Gastrocnemius medialis (tissue), 4 donors: ENCODE measurements at regions not wholly inside any gene's neighbourhood (a gene's known extent, or its start where the extent isn't known, plus 50 kb on each side); places are given as distances from the start of the nearest gene placed in this dataset.

Experiments used
- ATAC-seq, 2 donors: fragments of 150-250 bp; one replicate each; pipeline ENCODE4 v1.9.1; 2016
- DNase-seq, 2 donors: peaks; one replicate each; pipeline ENCODE4 v3.0.0-alpha.2; 2019
- H3K27ac ChIP-seq, 4 donors: fragments of 200-600 bp; sonication (generic); 1 replicate in 1 of 4; 2 replicates in 3 of 4; pipeline ENCODE4 v1.5.1; 2016 to 2018; ENCODE audit warnings: mild to moderate bottlenecking in 2 of 4, moderate library complexity in 1 of 4
- H3K27me3 ChIP-seq, 3 donors: fragments of 200-600 bp; sonication (generic) in 2 of 3; 1 replicate in 1 of 3; 2 replicates in 2 of 3; pipeline versions ENCODE4 v1.5.1 to v1.6.0; 2016 to 2019; ENCODE audit warnings: mild to moderate bottlenecking in 1 of 3, moderate library complexity in 1 of 3
- H3K36me3 ChIP-seq, 2 donors: fragments of 200-600 bp; sonication (generic) in 1 of 2; one replicate each; pipeline ENCODE4 v1.5.1; 2017 to 2018
- H3K4me1 ChIP-seq, 2 donors: fragments of 200-600 bp; sonication (generic) in 1 of 2; one replicate each; pipeline ENCODE4 v1.5.1; 2016 to 2017; ENCODE audit warnings: mild to moderate bottlenecking in 2 of 2
- H3K4me3 ChIP-seq, 4 donors: fragments of 200-600 bp; sonication (generic) in 3 of 4; 1 replicate in 1 of 4; 2 replicates in 3 of 4; pipeline ENCODE4 v1.5.1; 2016 to 2019; ENCODE audit warnings: mild to moderate bottlenecking in 2 of 4
- H3K9me3 ChIP-seq, 3 donors: fragments of 200-600 bp; sonication (generic) in 2 of 3; 1 replicate in 1 of 3; 2 replicates in 2 of 3; pipeline ENCODE4 v1.5.1; 2016 to 2019
- POLR2A ChIP-seq, 2 donors: fragments of 450-650 bp; IDR thresholded peaks; one replicate each; pipeline ENCODE4 v1.6.1; 2017; ENCODE audit warnings: antibody characterized with exemption in 2 of 2, mild to moderate bottlenecking in 2 of 2, moderate library complexity in 2 of 2
- in situ Hi-C, 4 donors: fragments of 200-750 bp; cut with MboI; loops; one replicate each; pipeline versions ENCODE4 v1.15.0 to v1.8.0; 2017; ENCODE audit warnings: low sequenced_read_pairs in 4 of 4
- intact Hi-C: fragments of 100-400 bp; cut with DNase I; formaldehyde crosslinking; loops from one replicate; pipeline ENCODE4 v1.15.1; 2023; ENCODE audit warnings: low total_unique reads
- TF ChIP-seq, protein P1 (sequence below), 5 experiments: fragments of 450-650 bp in 3 of 5; fragments of 200-600 bp in 2 of 5; sonication (generic) in 2 of 5; IDR thresholded peaks in 4 of 5; conservative IDR thresholded peaks in 1 of 5; 1 replicate in 4 of 5; 2 replicates in 1 of 5; pipeline ENCODE4 v1.5.1; 2016 to 2019; ENCODE audit warnings: antibody characterized with exemption in 5 of 5, mild to moderate bottlenecking in 3 of 5, moderate library complexity in 3 of 5

DNA sequence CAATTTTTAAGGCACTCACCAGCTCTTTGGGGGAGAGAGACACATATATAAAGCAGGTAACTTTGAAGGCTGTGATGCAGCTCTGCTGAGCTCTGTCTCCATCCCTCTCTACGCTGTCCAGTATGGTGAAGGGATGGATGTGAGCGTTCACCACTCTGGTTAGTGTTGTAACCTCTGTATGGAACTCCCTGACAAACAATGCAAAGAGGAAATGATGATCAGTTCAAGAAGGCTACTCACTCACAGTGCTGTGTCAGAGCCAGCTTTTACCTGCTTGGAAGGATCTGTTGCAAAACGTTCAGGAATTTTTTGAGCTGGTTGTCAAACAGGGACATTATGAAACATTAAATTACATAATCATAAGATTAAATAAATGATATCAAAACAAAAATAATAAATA is 90.8 kb upstream of the SLC10A2 start:
- H3K4me3 ChIP-seq = no peak overlapping the region
- in situ Hi-C loops (no loop called here), intact Hi-C loops (no loop called here)
- no peak overlapping the region for H3K27ac ChIP-seq
- ATAC-seq (no peak), DNase-seq (no peak)
- H3K27me3 ChIP-seq = no peaks in the 10 kb centered on the region
- no peaks in the 10 kb centered on the region for H3K9me3 ChIP-seq
- H3K4me1 ChIP-seq = no peaks in the 10 kb centered on the region
- no peaks in the 10 kb centered on the region for H3K36me3 ChIP-seq
- TF ChIP-seq POLR2A (IDR thresholded peaks at IDR 0.05) = no peak
- TF ChIP-seq, protein P1, sequence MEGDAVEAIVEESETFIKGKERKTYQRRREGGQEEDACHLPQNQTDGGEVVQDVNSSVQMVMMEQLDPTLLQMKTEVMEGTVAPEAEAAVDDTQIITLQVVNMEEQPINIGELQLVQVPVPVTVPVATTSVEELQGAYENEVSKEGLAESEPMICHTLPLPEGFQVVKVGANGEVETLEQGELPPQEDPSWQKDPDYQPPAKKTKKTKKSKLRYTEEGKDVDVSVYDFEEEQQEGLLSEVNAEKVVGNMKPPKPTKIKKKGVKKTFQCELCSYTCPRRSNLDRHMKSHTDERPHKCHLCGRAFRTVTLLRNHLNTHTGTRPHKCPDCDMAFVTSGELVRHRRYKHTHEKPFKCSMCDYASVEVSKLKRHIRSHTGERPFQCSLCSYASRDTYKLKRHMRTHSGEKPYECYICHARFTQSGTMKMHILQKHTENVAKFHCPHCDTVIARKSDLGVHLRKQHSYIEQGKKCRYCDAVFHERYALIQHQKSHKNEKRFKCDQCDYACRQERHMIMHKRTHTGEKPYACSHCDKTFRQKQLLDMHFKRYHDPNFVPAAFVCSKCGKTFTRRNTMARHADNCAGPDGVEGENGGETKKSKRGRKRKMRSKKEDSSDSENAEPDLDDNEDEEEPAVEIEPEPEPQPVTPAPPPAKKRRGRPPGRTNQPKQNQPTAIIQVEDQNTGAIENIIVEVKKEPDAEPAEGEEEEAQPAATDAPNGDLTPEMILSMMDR (IDR thresholded peaks at IDR 0.05 in 4 of 5, conservative IDR thresholded peaks at IDR 0.05 in 1 of 5) = no peak

DNA sequence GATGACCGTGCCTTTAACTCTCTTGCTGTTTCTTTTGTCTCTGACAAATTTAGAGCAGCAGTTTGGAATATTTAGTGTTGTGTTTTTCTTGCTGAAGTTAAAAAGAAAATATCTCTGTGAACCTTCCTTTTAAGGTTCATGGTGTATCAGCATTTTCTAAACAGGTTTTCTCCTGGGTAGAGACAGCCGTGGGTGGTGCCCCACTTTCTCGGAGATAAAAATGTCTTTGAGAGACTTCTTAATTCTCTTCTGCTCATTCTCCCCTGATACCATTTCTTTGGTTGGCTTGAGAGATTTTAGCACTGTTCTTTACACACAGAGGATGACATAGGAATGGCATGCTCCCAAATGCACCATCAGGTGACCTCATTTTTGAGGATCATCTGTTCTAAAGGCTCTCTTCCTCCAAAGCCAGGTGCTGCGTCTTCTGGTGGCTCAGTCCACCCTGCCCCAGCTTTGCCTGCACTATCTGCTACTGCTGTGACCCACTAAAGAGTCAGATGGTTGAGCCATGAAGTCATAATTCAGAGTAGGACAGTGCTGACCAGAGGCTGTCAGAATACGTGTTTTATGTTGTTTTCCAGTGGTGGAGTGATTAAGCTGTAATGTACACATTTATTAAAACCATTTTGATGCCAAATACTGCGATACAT is 90.3 kb upstream of the SLC10A2 start:
- Histone ChIP-seq H3K4me3 (no peak overlapping the region), H3K27me3 (no peaks in the 10 kb centered on the region), H3K9me3 (no peaks in the 10 kb centered on the region), H3K36me3 (no peaks in the 10 kb centered on the region), H3K4me1 (no peaks in the 10 kb centered on the region), H3K27ac (no peak overlapping the region)
- intact Hi-C loops = no loop called here
- ATAC-seq (no peak), DNase-seq (no peak)
- TF ChIP-seq, protein P1 (IDR thresholded peaks at IDR 0.05 in 4 of 5, conservative IDR thresholded peaks at IDR 0.05 in 1 of 5) = no peak
- TF ChIP-seq POLR2A (IDR thresholded peaks at IDR 0.05) = no peak
- in situ Hi-C loops = no loop called here

DNA sequence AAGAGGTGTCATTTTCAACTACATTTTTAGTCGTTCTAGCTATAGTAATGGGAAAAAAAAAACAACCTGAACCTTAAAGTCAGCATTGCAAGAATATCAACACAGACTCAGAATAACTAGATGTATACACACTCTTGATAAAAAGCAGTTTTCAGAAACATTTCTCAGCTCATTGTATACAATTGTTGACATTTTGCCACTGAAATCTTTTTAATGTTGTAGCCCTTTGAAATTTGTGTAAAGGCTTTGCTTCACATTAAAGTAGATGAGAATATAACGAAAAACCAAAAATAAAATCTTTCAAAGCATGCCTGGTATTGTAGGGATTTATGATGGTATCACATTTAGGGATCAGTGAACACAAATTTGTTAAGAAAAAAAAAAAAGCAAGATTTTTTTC is 87.2 kb upstream of the SLC10A2 start:
- intact Hi-C loops (no loop called here), in situ Hi-C loops (no loop called here)
- ATAC-seq (no peak), DNase-seq (no peak)
- Histone ChIP-seq H3K9me3 (no peaks in the 10 kb centered on the region), H3K4me1 (no peaks in the 10 kb centered on the region), H3K27ac (no peak overlapping the region), H3K4me3 (no peak overlapping the region), H3K27me3 (no peaks in the 10 kb centered on the region), H3K36me3 (no peaks in the 10 kb centered on the region)
- TF ChIP-seq, protein P1 (IDR thresholded peaks at IDR 0.05 in 4 of 5, conservative IDR thresholded peaks at IDR 0.05 in 1 of 5) = no peak
- no peak for TF ChIP-seq POLR2A (IDR thresholded peaks at IDR 0.05)

DNA sequence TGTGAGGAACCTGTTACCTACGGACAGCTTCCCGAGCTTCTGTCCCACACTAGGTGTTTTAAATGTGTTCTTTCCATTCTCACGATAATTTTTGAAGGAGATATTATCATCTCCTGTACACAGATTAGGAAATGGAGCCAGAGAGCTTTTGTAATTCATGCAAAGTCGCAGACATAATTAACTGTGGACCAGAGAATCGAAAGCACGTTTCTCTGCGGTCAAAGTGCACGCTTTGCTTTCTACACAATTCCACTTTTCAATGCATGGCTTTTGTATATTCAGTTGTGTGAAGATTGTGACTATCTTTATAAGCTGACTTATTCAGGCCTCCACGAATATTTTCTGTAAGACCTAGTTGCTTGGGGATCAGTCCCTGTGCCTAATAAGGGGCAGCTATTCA is 81.7 kb upstream of the SLC10A2 start:
- DNase-seq = no peak
- Histone ChIP-seq H3K27ac (no peak overlapping the region), H3K4me1 (no peaks in the 10 kb centered on the region), H3K4me3 (no peak overlapping the region), H3K9me3 (no peaks in the 10 kb centered on the region), H3K36me3 (no peaks in the 10 kb centered on the region), H3K27me3 (no peaks in the 10 kb centered on the region)
- TF ChIP-seq, protein P1 (IDR thresholded peaks at IDR 0.05 in 4 of 5, conservative IDR thresholded peaks at IDR 0.05 in 1 of 5) = no peak
- no peak for TF ChIP-seq POLR2A (IDR thresholded peaks at IDR 0.05)
- intact Hi-C loops (no loop called here), in situ Hi-C loops (loop anchor here in 1 of 4 donors (25.0 kb wide), 1 partner anchor 236 kb away; no protein-coding TSS in a partner anchor)
- ATAC-seq = no peak

DNA sequence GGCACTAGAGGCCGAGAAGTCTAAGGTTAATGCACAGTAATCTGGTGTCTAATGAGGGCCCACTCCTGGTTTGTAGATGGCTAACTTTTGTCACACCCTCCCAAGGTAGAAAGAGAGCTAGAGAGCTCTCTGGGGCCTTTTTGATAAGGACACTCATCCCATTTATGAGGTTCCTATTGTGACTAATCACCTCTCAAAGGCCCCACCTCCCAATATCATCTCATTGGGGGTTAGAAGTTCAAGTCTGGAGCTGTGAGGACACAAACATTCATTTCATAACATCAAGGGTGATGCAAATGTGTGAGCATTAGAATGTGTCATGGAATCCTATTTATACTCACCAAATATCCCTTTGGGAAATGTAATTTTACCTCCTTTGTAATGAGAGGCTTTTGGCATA is 79.2 kb upstream of the SLC10A2 start:
- Histone ChIP-seq H3K27ac (no peak overlapping the region), H3K9me3 (no peaks in the 10 kb centered on the region), H3K36me3 (no peaks in the 10 kb centered on the region), H3K27me3 (no peaks in the 10 kb centered on the region), H3K4me1 (no peaks in the 10 kb centered on the region), H3K4me3 (no peak overlapping the region)
- TF ChIP-seq, protein P1 (IDR thresholded peaks at IDR 0.05 in 4 of 5, conservative IDR thresholded peaks at IDR 0.05 in 1 of 5) = no peak
- TF ChIP-seq POLR2A (IDR thresholded peaks at IDR 0.05) = no peak
- in situ Hi-C loops (loop anchor here in 1 of 4 donors (25.0 kb wide), 1 partner anchor 233 kb away; no protein-coding TSS in a partner anchor), intact Hi-C loops (no loop called here)
- ATAC-seq (no peak), DNase-seq (no peak)
